H9 (cell line): ENCODE measurements at regions not wholly inside any gene's neighbourhood (a gene's known extent, or its start where the extent isn't known, plus 50 kb on each side); places are given as distances from the start of the nearest gene placed in this dataset.

Experiments used
- DNase-seq: peaks from one replicate; pipeline ENCODE4 v3.0.0-alpha.2; 2017
- H2AFZ ChIP-seq: one replicate; pipeline ENCODE4 v1.6.1; 2013; ENCODE audit warnings: mild to moderate bottlenecking, low read length, control low read depth, moderate library complexity
- H2AK5ac ChIP-seq: 2 replicates; pipeline ENCODE4 v1.6.1; 2013; ENCODE audit warnings: low read length, control low read depth, mixed read lengths; ENCODE audit not compliant: insufficient read length
- H2BK120ac ChIP-seq: one replicate; pipeline ENCODE4 v1.6.1; 2013; ENCODE audit warnings: low read depth, mild to moderate bottlenecking, low read length, control low read depth, inconsistent platforms; ENCODE audit not compliant: poor library complexity, severe bottlenecking
- H2BK12ac ChIP-seq: 2 replicates; pipeline ENCODE4 v1.6.1; 2013; ENCODE audit warnings: low read length, control low read depth, mixed read lengths, low read depth; ENCODE audit not compliant: insufficient read length
- H2BK15ac ChIP-seq: 2 replicates; pipeline ENCODE4 v1.6.1; 2013; ENCODE audit warnings: low read depth, low read length, control low read depth
- H2BK20ac ChIP-seq: one replicate; pipeline ENCODE4 v1.6.1; 2013; ENCODE audit warnings: low read depth, mild to moderate bottlenecking, low read length, control low read depth, inconsistent platforms; ENCODE audit not compliant: poor library complexity, severe bottlenecking
- H2BK5ac ChIP-seq: 2 replicates; pipeline ENCODE4 v1.6.1; 2013; ENCODE audit warnings: low read length, control low read depth, mixed read lengths; ENCODE audit not compliant: insufficient read length
- H3K14ac ChIP-seq: 2 replicates; pipeline ENCODE4 v1.6.1; 2013; ENCODE audit warnings: low read length, control low read depth; ENCODE audit not compliant: insufficient read depth
- H3K18ac ChIP-seq: 2 replicates; pipeline ENCODE4 v1.6.1; 2013; ENCODE audit warnings: low read depth, mild to moderate bottlenecking, mixed read lengths, low read length, control low read depth; ENCODE audit not compliant: insufficient read length
- H3K23ac ChIP-seq: 2 replicates; pipeline ENCODE4 v1.6.1; 2013; ENCODE audit warnings: low read length, control low read depth, mixed read lengths, low read depth; ENCODE audit not compliant: insufficient read length
- H3K23me2 ChIP-seq: 2 replicates; pipeline ENCODE4 v1.6.1; 2013; ENCODE audit warnings: low read depth, mild to moderate bottlenecking, mixed read lengths, low read length, control low read depth; ENCODE audit not compliant: insufficient read length, poor library complexity, severe bottlenecking
- H3K27ac ChIP-seq: 2 replicates; pipeline ENCODE4 v1.5.1; 2013; ENCODE audit warnings: low read length, control low read depth, mixed read lengths, low read depth; ENCODE audit not compliant: insufficient read length
- H3K27me3 ChIP-seq: 2 replicates; pipeline ENCODE4 v1.6.1; 2013; ENCODE audit warnings: low read length, control low read depth, inconsistent platforms; ENCODE audit not compliant: insufficient read depth
- H3K4ac ChIP-seq: 2 replicates; pipeline ENCODE4 v1.6.1; 2013; ENCODE audit warnings: low read depth, mild to moderate bottlenecking, control low read depth, inconsistent platforms, low read length, moderate library complexity
- H3K4me1 ChIP-seq: 2 replicates; pipeline ENCODE4 v1.6.1; 2013; ENCODE audit warnings: low read length, control low read depth, inconsistent platforms; ENCODE audit not compliant: insufficient read depth
- H3K4me2 ChIP-seq: 2 replicates; pipeline ENCODE4 v1.6.1; 2013; ENCODE audit warnings: low read length, control low read depth, mixed read lengths; ENCODE audit not compliant: insufficient read length, insufficient read depth
- H3K56ac ChIP-seq: 2 replicates; pipeline ENCODE4 v1.6.1; 2013; ENCODE audit warnings: low read depth, mild to moderate bottlenecking, mixed read lengths, low read length, control low read depth; ENCODE audit not compliant: insufficient read length
- H3K79me1 ChIP-seq: 2 replicates; pipeline ENCODE4 v1.6.1; 2013; ENCODE audit warnings: low read depth, mild to moderate bottlenecking, moderate library complexity, low read length, control low read depth, inconsistent platforms; ENCODE audit not compliant: insufficient read depth, poor library complexity, severe bottlenecking
- H3K79me2 ChIP-seq: 2 replicates; pipeline ENCODE4 v1.6.1; 2013; ENCODE audit warnings: low read length, control low read depth, inconsistent platforms; ENCODE audit not compliant: insufficient read depth
- H3K9ac ChIP-seq: 2 replicates; pipeline ENCODE4 v1.6.1; 2013; ENCODE audit warnings: low read length, control low read depth, mixed read lengths; ENCODE audit not compliant: insufficient read length; ENCODE audit errors: extremely low read depth
- H3K9me3 ChIP-seq: one replicate; pipeline ENCODE4 v1.6.1; 2013; ENCODE audit warnings: low read depth, low read length, inconsistent platforms; ENCODE audit not compliant: control insufficient read depth
- H3T11ph ChIP-seq: one replicate; pipeline ENCODE4 v1.6.1; 2013; ENCODE audit warnings: mild to moderate bottlenecking, low read length, control low read depth, inconsistent platforms
- H4K20me1 ChIP-seq: one replicate; pipeline ENCODE4 v1.6.1; 2013; ENCODE audit not compliant: control insufficient read depth, insufficient read length, insufficient read depth
- H4K5ac ChIP-seq: 2 replicates; pipeline ENCODE4 v1.6.1; 2013; ENCODE audit warnings: low read depth, mild to moderate bottlenecking, mixed read lengths, low read length, control low read depth; ENCODE audit not compliant: insufficient read length
- H4K8ac ChIP-seq: replicated peaks from 2 replicates; pipeline ENCODE4 v1.6.1; 2013; ENCODE audit warnings: low read length, control low read depth, mixed read lengths, low read depth; ENCODE audit not compliant: insufficient read length
- H4K91ac ChIP-seq: 2 replicates; pipeline ENCODE4 v1.6.1; 2013; ENCODE audit warnings: low read depth, mild to moderate bottlenecking, moderate library complexity, mixed read lengths, low read length, control low read depth; ENCODE audit not compliant: insufficient read length
- H3K27ac Mint-ChIP-seq, 3 experiments: 2 replicates in 2 of 3; 3 replicates in 1 of 3; pipeline ENCODE4 v1.8.0; 2020 to 2021; ENCODE audit warnings: mixed read lengths in 3 of 3, mild to moderate bottlenecking in 1 of 3, moderate library complexity in 1 of 3
- H3K27me3 Mint-ChIP-seq: 2 replicates; pipeline ENCODE4 v1.8.0; 2021; ENCODE audit warnings: low read depth, mild to moderate bottlenecking, moderate library complexity, mixed read lengths
- H3K36me3 Mint-ChIP-seq, 3 experiments: 2 replicates in 2 of 3; 3 replicates in 1 of 3; pipeline ENCODE4 v1.8.0; 2020 to 2021; ENCODE audit warnings: low read depth in 3 of 3, mixed read lengths in 3 of 3; ENCODE audit not compliant: insufficient read depth in 1 of 3
- H3K4me1 Mint-ChIP-seq, 2 experiments: 2 replicates each; pipeline ENCODE4 v1.8.0; 2020; ENCODE audit warnings: mixed read lengths in 2 of 2
- H3K4me3 Mint-ChIP-seq, 2 experiments: 2 replicates in 1 of 2; 3 replicates in 1 of 2; pipeline ENCODE4 v1.8.0; 2020 to 2021; ENCODE audit warnings: mild to moderate bottlenecking in 2 of 2, mixed read lengths in 2 of 2, moderate library complexity in 1 of 2
- H3K9me3 Mint-ChIP-seq, 2 experiments: 2 replicates in 1 of 2; 3 replicates in 1 of 2; pipeline ENCODE4 v1.8.0; 2020; ENCODE audit warnings: mild to moderate bottlenecking in 2 of 2, mixed read lengths in 2 of 2, moderate library complexity in 1 of 2
- WGBS: extraction: QIAGEN DNeasy Blood & Tissue Kit; methylation state at CpG from one replicate; pipeline ENCODE4 v1.1.7; 2013; ENCODE audit warnings: missing lambda C conversion rate, low lambda C conversion rate, mixed read lengths; ENCODE audit not compliant: insufficient read length; ENCODE audit errors: extremely low coverage; 5-methylcytosine and 5-hydroxymethylcytosine counted together
- TF ChIP-seq, protein P1 (sequence below): fragments of 200-600 bp; sonication (generic); conservative IDR thresholded peaks from 3 replicates; pipeline ENCODE4 v1.8.0; 2021; ENCODE audit warnings: antibody characterized with exemption, mild to moderate bottlenecking

DNA sequence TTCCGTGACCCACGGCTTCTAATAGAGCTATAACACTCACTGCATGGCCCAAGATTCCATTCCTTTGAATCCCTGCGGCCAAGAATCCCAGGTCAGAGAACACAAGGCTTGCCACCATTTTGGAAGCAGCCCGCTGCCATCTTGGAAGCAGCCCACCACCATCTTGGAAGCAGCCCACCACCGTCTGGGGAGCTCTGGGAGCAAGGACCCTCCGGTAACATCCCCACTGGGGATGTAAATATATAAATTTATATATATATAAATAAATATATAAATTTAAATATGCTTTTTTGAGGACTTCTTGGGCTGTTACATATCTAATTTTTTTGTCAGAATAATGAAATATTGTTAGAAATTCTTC lies 122.4 kb downstream of the FAM170A start:
- H4K20me1 ChIP-seq: no peaks in the 10 kb centered on the region
- H2AK5ac ChIP-seq: no peak overlapping the region
- no peak overlapping the region for H3T11ph ChIP-seq
- H2BK5ac ChIP-seq: no peak overlapping the region
- TF ChIP-seq, protein P1, sequence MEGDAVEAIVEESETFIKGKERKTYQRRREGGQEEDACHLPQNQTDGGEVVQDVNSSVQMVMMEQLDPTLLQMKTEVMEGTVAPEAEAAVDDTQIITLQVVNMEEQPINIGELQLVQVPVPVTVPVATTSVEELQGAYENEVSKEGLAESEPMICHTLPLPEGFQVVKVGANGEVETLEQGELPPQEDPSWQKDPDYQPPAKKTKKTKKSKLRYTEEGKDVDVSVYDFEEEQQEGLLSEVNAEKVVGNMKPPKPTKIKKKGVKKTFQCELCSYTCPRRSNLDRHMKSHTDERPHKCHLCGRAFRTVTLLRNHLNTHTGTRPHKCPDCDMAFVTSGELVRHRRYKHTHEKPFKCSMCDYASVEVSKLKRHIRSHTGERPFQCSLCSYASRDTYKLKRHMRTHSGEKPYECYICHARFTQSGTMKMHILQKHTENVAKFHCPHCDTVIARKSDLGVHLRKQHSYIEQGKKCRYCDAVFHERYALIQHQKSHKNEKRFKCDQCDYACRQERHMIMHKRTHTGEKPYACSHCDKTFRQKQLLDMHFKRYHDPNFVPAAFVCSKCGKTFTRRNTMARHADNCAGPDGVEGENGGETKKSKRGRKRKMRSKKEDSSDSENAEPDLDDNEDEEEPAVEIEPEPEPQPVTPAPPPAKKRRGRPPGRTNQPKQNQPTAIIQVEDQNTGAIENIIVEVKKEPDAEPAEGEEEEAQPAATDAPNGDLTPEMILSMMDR: no peak
- Mint-ChIP-seq H3K9me3 (peaks cover 3 to 14% of the 10 kb centered on the region in 2 experiments; a peak in 4 of 5 replicates), H3K36me3 (peaks cover 0 to 15% (median 7%) of the 10 kb centered on the region in 3 experiments; a peak in 6 of 7 replicates), H3K4me1 (peaks cover 12 to 16% of the 10 kb centered on the region in 2 experiments), H3K4me3 (no peak overlapping the region), H3K27ac (no peak overlapping the region), H3K27me3 (no peaks in the 10 kb centered on the region)
- no CpG with 5 or more reads among the region's 6 CpGs for WGBS
- no peaks in the 10 kb centered on the region for H3K27me3 ChIP-seq
- H3K56ac ChIP-seq: no peak overlapping the region
- H3K79me1 ChIP-seq: no peaks in the 10 kb centered on the region
- no peak overlapping the region for H2BK120ac ChIP-seq
- H3K27ac ChIP-seq: no peak overlapping the region
- H3K14ac ChIP-seq: no peak overlapping the region
- no peaks in the 10 kb centered on the region for H3K23me2 ChIP-seq
- H3K9ac ChIP-seq: no peak overlapping the region
- H2AFZ ChIP-seq: no peak overlapping the region
- H2BK20ac ChIP-seq: no peak overlapping the region
- no peak overlapping the region for H4K5ac ChIP-seq
- no peaks in the 10 kb centered on the region for H3K79me2 ChIP-seq
- H2BK12ac ChIP-seq: no peak overlapping the region
- H3K4ac ChIP-seq: no peak overlapping the region
- no peak overlapping the region for H3K23ac ChIP-seq
- H4K91ac ChIP-seq: no peak overlapping the region
- no peak overlapping the region for H2BK15ac ChIP-seq
- H4K8ac ChIP-seq: no peak overlapping the region
- no peak overlapping the region for H3K4me2 ChIP-seq
- no peaks in the 10 kb centered on the region for H3K9me3 ChIP-seq
- DNase-seq: no peak
- H3K4me1 ChIP-seq: no peaks in the 10 kb centered on the region
- no peak overlapping the region for H3K18ac ChIP-seq
